ENCODE measurements at regions not wholly inside any gene's neighbourhood (a gene's known extent, or its start where the extent isn't known, plus 50 kb on each side); places are given as distances from the start of the nearest gene placed in this dataset.
"Not testable (repeated sequence)": the region's sequence is repeated elsewhere in the genome, so short reads cannot be mapped to it uniquely, and the experiment has no call there.

- no peak for DNase-seq
Observed at GRCh38 chr3:6739288-6739687, 121.6 kb upstream of the GRM7 start.

- DNase-seq: no peak
Observed at GRCh38 chr3:6743067-6743720, 117.7 kb upstream of the GRM7 start.

GRCh38 chr3:6746443-6746842 is 114.5 kb upstream of the GRM7 start:
- no peak for DNase-seq

- no peak for DNase-seq
Observed at GRCh38 chr3:6747017-6747416, 113.9 kb upstream of the GRM7 start.

- no peak for DNase-seq
Observed at GRCh38 chr3:6750782-6751181, 110.1 kb upstream of the GRM7 start.

- no peak for DNase-seq
Observed at GRCh38 chr3:6753536-6753935, 107.4 kb upstream of the GRM7 start.

GRCh38 chr3:6769532-6770396 is 91.2 kb upstream of the GRM7 start:
- not testable (repeated sequence) for DNase-seq

GRCh38 chr3:6770397-6770690 is 90.6 kb upstream of the GRM7 start:
- DNase-seq: no peak

- no peak for DNase-seq
Observed at GRCh38 chr3:6771171-6771570, 89.7 kb upstream of the GRM7 start.

- DNase-seq: no peak
Observed at GRCh38 chr3:6779140-6779539, 81.8 kb upstream of the GRM7 start.

- peak; percentile 13 for DNase-seq
Observed at GRCh38 chr3:6781092-6781491, 79.8 kb upstream of the GRM7 start.

- no peak for DNase-seq
Observed at GRCh38 chr3:6785726-6786125, 75.2 kb upstream of the GRM7 start.

- no peak for DNase-seq
Observed at GRCh38 chr3:6791161-6791560, 69.8 kb upstream of the GRM7 start.

GRCh38 chr3:6799264-6799915 is 61.5 kb upstream of the GRM7 start:
- DNase-seq: peak; percentile 21

- DNase-seq: no peak
Observed at GRCh38 chr3:6803619-6804018, 57.3 kb upstream of the GRM7 start.

- no peak for DNase-seq
Observed at GRCh38 chr3:6805236-6805635, 55.7 kb upstream of the GRM7 start.

- DNase-seq: no peak
Observed at GRCh38 chr3:6806991-6807390, 53.9 kb upstream of the GRM7 start.

GRCh38 chr3:6807967-6808588 is 52.8 kb upstream of the GRM7 start:
- peak; percentile 16 for DNase-seq

- DNase-seq: no peak
Observed at GRCh38 chr3:6809349-6809748, 51.6 kb upstream of the GRM7 start.
